ENCODE measurements at regions not wholly inside any gene's neighbourhood (a gene's known extent, or its start where the extent isn't known, plus 50 kb on each side); places are given as distances from the start of the nearest gene placed in this dataset.

GRCh38 chr4:128510850-128511249, 223.2 kb upstream of the PGRMC2 start:
- CTCF ChIA-PET, result no interaction called here
- Mint-ChIP-seq H3K4me1 (no peaks in the 10 kb centered on the region), H3K27ac (no peak overlapping the region), H3K36me3 (ENCODE audit: low read depth) (no peaks in the 10 kb centered on the region), H3K4me3 (no peak overlapping the region), H3K27me3 (peaks cover 4% of the 10 kb centered on the region), H3K9me3 (no peaks in the 10 kb centered on the region)
- no peak for ATAC-seq (ENCODE audit: low read depth)
- TF ChIP-seq CTCF (IDR thresholded peaks at IDR 0.05), result no peak
- intact Hi-C loops (cut with micrococcal nuclease), result no loop called here
- POLR2A ChIA-PET, result no interaction called here
- DNase-seq, result no peak

- ATAC-seq (ENCODE audit: low read depth) (no peak), DNase-seq (no peak)
- Mint-ChIP-seq H3K4me1 (no peaks in the 10 kb centered on the region), H3K4me3 (no peak overlapping the region), H3K27ac (no peak overlapping the region), H3K36me3 (ENCODE audit: low read depth) (no peaks in the 10 kb centered on the region), H3K9me3 (peaks cover 5% of the 10 kb centered on the region), H3K27me3 (peaks cover 1% of the 10 kb centered on the region)
- ChIA-PET CTCF (no interaction called here), POLR2A (no interaction called here)
- TF ChIP-seq CTCF (IDR thresholded peaks at IDR 0.05), result no peak
- intact Hi-C loops (cut with micrococcal nuclease), result no loop called here
Observed at GRCh38 chr4:128502818-128503527, 215.4 kb upstream of the PGRMC2 start.

GRCh38 chr4:128501239-128501638, 213.6 kb upstream of the PGRMC2 start:
- CTCF ChIA-PET, result no interaction called here
- no peak overlapping the region for H3K4me3 Mint-ChIP-seq
- H3K4me1 Mint-ChIP-seq, result no peaks in the 10 kb centered on the region
- H3K9me3 Mint-ChIP-seq, result peaks cover 8% of the 10 kb centered on the region
- POLR2A ChIA-PET, result no interaction called here
- peaks cover 1% of the 10 kb centered on the region for H3K27me3 Mint-ChIP-seq
- no peak for TF ChIP-seq CTCF (IDR thresholded peaks at IDR 0.05)
- no peak for DNase-seq
- ATAC-seq (ENCODE audit: low read depth), result no peak
- H3K27ac Mint-ChIP-seq, result no peak overlapping the region
- H3K36me3 Mint-ChIP-seq (ENCODE audit: low read depth), result no peaks in the 10 kb centered on the region
- intact Hi-C loops (cut with micrococcal nuclease), result no loop called here

- H3K4me3 Mint-ChIP-seq, result no peak overlapping the region
- POLR2A ChIA-PET, result no interaction called here
- CTCF ChIA-PET, result no interaction called here
- no peaks in the 10 kb centered on the region for H3K4me1 Mint-ChIP-seq
- intact Hi-C loops (cut with micrococcal nuclease), result no loop called here
- H3K27ac Mint-ChIP-seq, result no peak overlapping the region
- no peaks in the 10 kb centered on the region for H3K36me3 Mint-ChIP-seq (ENCODE audit: low read depth)
- ATAC-seq (ENCODE audit: low read depth) (no peak), DNase-seq (no peak)
- peaks cover 8% of the 10 kb centered on the region for H3K9me3 Mint-ChIP-seq
- TF ChIP-seq CTCF (IDR thresholded peaks at IDR 0.05), result no peak
- H3K27me3 Mint-ChIP-seq, result peaks cover 3% of the 10 kb centered on the region
Observed at GRCh38 chr4:128488055-128488705, 200.6 kb upstream of the PGRMC2 start.

GRCh38 chr4:128484896-128485295, 197.3 kb upstream of the PGRMC2 start:
- intact Hi-C loops (cut with micrococcal nuclease), result no loop called here
- no peak for TF ChIP-seq CTCF (IDR thresholded peaks at IDR 0.05)
- CTCF ChIA-PET, result no interaction called here
- POLR2A ChIA-PET, result no interaction called here
- Mint-ChIP-seq H3K36me3 (ENCODE audit: low read depth) (no peaks in the 10 kb centered on the region), H3K27me3 (peaks cover 3% of the 10 kb centered on the region), H3K9me3 (peaks cover 5% of the 10 kb centered on the region), H3K4me3 (no peak overlapping the region), H3K27ac (no peak overlapping the region), H3K4me1 (no peaks in the 10 kb centered on the region)
- ATAC-seq (ENCODE audit: low read depth) (no peak), DNase-seq (no peak)

All from activated B cell treated with CpG ODN at 0.5 μM for 24 hours (primary cell).